ENCODE measurements at regions not wholly inside any gene's neighbourhood (a gene's known extent, or its start where the extent isn't known, plus 50 kb on each side); places are given as distances from the start of the nearest gene placed in this dataset.

DNA sequence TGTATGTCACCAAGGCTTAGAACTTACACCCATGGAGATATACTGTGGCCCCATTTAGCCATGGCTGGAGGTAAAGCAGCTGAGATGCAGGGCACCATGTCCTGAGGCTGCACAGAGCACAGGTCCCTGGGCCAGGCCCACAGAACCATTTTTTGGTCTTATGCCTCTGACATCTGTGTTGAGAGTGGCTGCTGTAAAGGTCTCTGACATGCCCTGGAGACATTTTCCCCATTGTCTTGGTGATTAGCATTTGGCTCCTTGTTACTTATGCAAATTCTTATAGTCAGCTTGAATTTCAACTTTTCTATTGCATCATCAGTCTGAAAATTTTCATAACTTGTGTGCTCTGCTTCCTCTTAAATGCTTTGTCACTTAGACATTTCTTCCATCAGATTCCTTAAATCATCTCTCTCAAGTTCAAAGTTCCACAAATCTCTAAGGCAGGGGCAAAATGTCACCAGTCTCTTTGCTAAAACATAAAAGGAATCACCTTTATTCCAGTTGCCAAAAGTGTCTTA lies 701.3 kb downstream of the EPHA3 start:
- TF ChIP-seq, protein P1, sequence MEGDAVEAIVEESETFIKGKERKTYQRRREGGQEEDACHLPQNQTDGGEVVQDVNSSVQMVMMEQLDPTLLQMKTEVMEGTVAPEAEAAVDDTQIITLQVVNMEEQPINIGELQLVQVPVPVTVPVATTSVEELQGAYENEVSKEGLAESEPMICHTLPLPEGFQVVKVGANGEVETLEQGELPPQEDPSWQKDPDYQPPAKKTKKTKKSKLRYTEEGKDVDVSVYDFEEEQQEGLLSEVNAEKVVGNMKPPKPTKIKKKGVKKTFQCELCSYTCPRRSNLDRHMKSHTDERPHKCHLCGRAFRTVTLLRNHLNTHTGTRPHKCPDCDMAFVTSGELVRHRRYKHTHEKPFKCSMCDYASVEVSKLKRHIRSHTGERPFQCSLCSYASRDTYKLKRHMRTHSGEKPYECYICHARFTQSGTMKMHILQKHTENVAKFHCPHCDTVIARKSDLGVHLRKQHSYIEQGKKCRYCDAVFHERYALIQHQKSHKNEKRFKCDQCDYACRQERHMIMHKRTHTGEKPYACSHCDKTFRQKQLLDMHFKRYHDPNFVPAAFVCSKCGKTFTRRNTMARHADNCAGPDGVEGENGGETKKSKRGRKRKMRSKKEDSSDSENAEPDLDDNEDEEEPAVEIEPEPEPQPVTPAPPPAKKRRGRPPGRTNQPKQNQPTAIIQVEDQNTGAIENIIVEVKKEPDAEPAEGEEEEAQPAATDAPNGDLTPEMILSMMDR (IDR thresholded peaks at IDR 0.05; ENCODE audit: insufficient read depth, low read length): no peak
- TF ChIP-seq GABPA (IDR thresholded peaks at IDR 0.05; ENCODE audit: low read depth): no peak
